Stimulated activated CD8-positive, alpha-beta memory T cell treated with anti-CD3 and anti-CD28 coated beads, Interleukin-15, amount 100 ng/mL, for 4 hours (primary cell): ENCODE measurements at regions not wholly inside any gene's neighbourhood (a gene's known extent, or its start where the extent isn't known, plus 50 kb on each side); places are given as distances from the start of the nearest gene placed in this dataset.
"Not testable (repeated sequence)": the region's sequence is repeated elsewhere in the genome, so short reads cannot be mapped to it uniquely, and the experiment has no call there.

ENCODE experiments used
- DNase-seq, 2 donors: peaks; one replicate each; pipeline ENCODE4 v3.0.0-alpha.2; 2020; ENCODE audit warnings: low read depth in 2 of 2

- no peak for DNase-seq
Observed at GRCh38 chr7:98774884-98775283, 94.9 kb downstream of the TMEM130 start.

DNA sequence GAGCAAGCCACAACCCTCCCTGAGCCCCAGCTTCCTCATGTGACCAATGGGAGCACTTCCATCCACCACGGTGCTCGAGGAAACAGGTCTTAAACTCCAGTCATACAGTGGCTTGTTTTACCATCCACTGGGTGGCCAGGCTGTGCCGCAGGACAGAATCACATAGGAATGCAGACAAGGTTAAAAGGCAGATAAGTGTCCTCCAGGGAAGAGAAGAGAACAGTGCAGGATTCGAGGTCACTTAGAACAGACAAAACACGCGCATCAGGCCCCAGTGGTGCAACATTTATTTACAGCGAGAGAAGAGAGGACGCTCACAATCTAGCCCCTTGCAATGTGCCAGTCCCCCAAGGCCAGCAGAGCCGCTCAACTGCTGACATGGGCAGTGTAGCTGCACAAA is 92.8 kb downstream of the TMEM130 start:
- no peak for DNase-seq

DNA sequence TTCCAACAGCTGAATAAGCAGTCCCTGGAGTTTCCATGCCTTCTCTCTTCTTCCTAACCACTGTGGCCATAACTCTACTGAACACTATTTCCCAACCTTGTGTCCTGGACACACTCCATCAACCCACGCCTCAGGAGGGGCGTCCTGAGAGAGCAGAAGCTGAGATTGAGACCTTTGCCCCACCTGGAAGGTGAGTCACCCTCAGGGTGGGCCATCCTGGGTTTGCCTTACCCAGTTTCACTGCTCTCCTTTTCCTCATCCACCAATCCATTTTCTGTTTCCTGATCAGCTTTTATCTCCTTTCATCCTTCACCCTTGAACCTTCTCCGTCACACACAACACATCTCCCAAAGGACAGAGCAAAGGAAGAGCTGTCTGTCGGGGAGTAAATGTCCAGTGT is 91.4 kb downstream of the TMEM130 start:
- no peak for DNase-seq

GRCh38 chr7:98779800-98780587 is 89.8 kb downstream of the TMEM130 start:
- no peak for DNase-seq

DNA sequence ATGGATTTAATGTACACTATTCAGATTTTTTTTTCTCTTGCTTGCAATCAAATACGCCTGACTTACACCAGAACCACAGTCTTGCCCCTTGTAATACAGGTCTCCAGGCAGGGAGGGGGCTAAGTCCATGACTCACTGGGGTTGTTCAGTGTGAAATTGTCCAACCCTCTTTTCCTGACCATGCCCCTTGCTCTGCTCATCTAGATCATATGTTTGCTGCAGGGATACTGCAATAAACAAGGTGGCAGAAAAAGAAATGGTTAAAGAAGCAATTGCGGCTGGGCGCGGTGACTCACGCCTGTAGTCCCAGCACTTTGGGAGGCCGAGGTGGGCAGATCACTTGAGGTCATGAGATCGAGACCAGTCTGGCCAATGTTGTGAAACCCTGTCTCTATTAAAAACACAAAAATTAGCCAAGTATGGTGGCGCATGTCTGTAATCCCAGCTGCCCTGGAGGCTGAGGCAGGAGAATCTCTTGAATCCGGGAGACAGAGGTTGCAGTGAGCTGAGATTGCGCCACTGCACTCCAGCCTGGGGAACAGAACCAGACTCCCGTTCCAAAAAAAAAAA is 85.5 kb downstream of the TMEM130 start:
- DNase-seq: no peak

- no peak for DNase-seq
Observed at GRCh38 chr7:98785929-98786571, 83.8 kb downstream of the TMEM130 start.

GRCh38 chr7:98788966-98789365 is 80.8 kb downstream of the TMEM130 start:
- DNase-seq: no peak

GRCh38 chr7:98794453-98794852 is 75.4 kb downstream of the TMEM130 start:
- DNase-seq: not testable (repeated sequence)

DNA sequence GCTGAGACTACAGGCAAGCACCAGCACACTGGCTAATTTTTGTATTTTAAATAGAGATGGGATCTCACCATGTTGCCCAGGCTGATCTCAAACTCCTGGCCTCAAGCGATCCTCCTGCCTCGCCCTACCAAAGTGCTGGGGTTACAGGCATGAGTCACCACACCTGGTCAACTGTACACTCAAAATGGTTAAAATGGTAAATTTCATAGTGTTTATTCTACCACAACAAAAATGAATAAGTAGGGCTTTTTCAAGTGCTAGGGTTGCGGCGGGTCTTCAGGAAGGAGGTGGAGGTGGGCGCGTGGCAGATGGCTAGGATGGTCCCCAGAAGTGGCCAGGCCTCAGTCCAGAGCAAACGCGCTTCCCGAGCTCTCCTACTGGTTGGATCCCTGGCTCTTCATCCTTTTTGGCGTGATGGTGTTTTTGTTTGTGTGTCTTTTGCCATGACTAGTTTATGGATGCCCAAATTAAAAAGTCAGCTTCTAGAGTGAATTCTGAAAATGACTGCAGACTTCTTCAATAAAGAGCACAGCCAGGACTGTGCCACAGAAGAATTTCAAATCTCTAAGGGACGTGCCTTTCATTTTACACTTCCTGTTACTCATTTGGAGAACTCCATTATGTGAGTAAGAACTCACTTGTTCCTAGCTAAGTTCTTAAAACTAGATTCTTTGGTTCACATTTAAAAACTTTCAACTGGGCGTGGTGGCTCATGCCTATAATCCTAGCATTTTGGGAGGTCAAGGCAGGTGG is 73.9 kb downstream of the TMEM130 start:
- DNase-seq: no peak
